ENCODE measurements at regions not wholly inside any gene's neighbourhood (a gene's known extent, or its start where the extent isn't known, plus 50 kb on each side); places are given as distances from the start of the nearest gene placed in this dataset.
A peak's percentile ranks its signal among the peaks of the same experiment; 100 is the strongest.

GRCh38 chr6:120871416-120872261 is 462.6 kb downstream of the TBC1D32 start:
- TF ChIP-seq CTCF (IDR thresholded peaks at IDR 0.05; ENCODE audit: low read depth, low read length), result no peak
- no peak overlapping the region for H3K4me3 ChIP-seq (ENCODE audit: low read depth, low read length)
- in situ Hi-C loops (cut with HindIII; ENCODE audit: low sequenced_read_pairs), result no loop called here
- no peak for DNase-seq (ENCODE audit: low read depth, low spot score)

DNA sequence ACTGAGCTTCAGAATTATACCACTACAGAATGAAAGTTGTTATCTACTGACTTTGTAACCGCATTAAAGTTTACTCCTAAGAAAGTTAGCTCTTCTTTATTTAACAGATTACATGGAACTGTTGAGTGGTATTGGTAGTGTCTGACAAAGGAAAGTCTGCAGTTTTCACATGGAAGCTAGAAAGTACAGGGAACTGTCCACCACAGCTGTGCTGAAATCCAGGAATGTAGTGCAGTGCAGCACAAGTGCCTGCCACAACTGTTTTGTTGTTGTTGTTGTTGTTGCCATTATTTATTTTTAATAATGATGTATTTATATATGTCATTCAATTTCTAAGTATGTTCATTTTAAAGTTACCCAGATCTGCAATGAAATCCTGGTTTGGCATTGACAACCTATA is 464.9 kb downstream of the TBC1D32 start:
- H3K4me3 ChIP-seq (ENCODE audit: low read depth, low read length), result no peak overlapping the region
- DNase-seq (ENCODE audit: low read depth, low spot score), result peak; percentile 2
- in situ Hi-C loops (cut with HindIII; ENCODE audit: low sequenced_read_pairs), result no loop called here
- TF ChIP-seq CTCF (IDR thresholded peaks at IDR 0.05; ENCODE audit: low read depth, low read length), result no peak

GRCh38 chr6:120857422-120857821 is 476.9 kb downstream of the TBC1D32 start:
- H3K4me3 ChIP-seq (ENCODE audit: low read depth, low read length), result no peak overlapping the region
- DNase-seq (ENCODE audit: low read depth, low spot score), result no peak
- in situ Hi-C loops (cut with HindIII; ENCODE audit: low sequenced_read_pairs), result no loop called here
- TF ChIP-seq CTCF (IDR thresholded peaks at IDR 0.05; ENCODE audit: low read depth, low read length), result no peak

DNA sequence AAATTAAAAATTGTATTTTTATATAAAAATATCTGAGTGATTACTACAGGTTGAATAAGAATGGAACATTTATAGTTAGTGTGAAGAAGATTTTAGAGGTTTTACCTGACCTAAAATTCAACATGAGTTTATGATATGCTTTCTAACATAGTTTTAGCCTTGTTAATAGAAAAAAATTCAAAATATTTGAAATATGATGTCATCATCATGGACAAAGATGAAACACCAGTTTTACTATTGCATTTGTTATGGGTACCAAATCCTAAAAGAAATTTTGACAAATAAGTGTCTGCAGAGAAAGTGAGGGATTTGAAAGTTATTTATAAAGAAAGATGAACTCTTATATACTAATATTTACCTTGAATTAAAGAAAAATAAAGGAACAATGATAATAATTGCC is 479.7 kb downstream of the TBC1D32 start:
- no peak for TF ChIP-seq CTCF (IDR thresholded peaks at IDR 0.05; ENCODE audit: low read depth, low read length)
- no peak for DNase-seq (ENCODE audit: low read depth, low spot score)
- in situ Hi-C loops (cut with HindIII; ENCODE audit: low sequenced_read_pairs), result no loop called here
- no peak overlapping the region for H3K4me3 ChIP-seq (ENCODE audit: low read depth, low read length)

- TF ChIP-seq CTCF (IDR thresholded peaks at IDR 0.05; ENCODE audit: low read depth, low read length), result no peak
- H3K4me3 ChIP-seq (ENCODE audit: low read depth, low read length), result no peak overlapping the region
- DNase-seq (ENCODE audit: low read depth, low spot score), result no peak
- in situ Hi-C loops (cut with HindIII; ENCODE audit: low sequenced_read_pairs), result no loop called here
Measured at GRCh38 chr6:120853489-120853888, 480.8 kb downstream of the TBC1D32 start.

GRCh38 chr6:120852293-120852849 is 481.9 kb downstream of the TBC1D32 start:
- DNase-seq (ENCODE audit: low read depth, low spot score), result no peak
- H3K4me3 ChIP-seq (ENCODE audit: low read depth, low read length), result no peak overlapping the region
- no peak for TF ChIP-seq CTCF (IDR thresholded peaks at IDR 0.05; ENCODE audit: low read depth, low read length)
- in situ Hi-C loops (cut with HindIII; ENCODE audit: low sequenced_read_pairs), result no loop called here

Data from astrocyte of the spinal cord (primary cell).